Esophagus squamous epithelium (tissue), 4 donors: ENCODE measurements at regions not wholly inside any gene's neighbourhood (a gene's known extent, or its start where the extent isn't known, plus 50 kb on each side); places are given as distances from the start of the nearest gene placed in this dataset.

ENCODE experiments used
- POLR2A ChIP-seq, 4 donors: fragments of 450-650 bp; IDR thresholded peaks; one replicate each; pipeline ENCODE4 v1.6.1; 2017; ENCODE audit warnings: antibody characterized with exemption in 4 of 4, mild to moderate bottlenecking in 4 of 4, moderate library complexity in 3 of 4
- TF ChIP-seq, protein P1 (sequence below), 6 experiments: fragments of 450-650 bp in 4 of 6; fragments of 200-600 bp in 2 of 6; sonication (generic) in 2 of 6; IDR thresholded peaks; one replicate each; pipeline ENCODE4 v1.5.1; 2016 to 2019; ENCODE audit warnings: antibody characterized with exemption in 6 of 6, mild to moderate bottlenecking in 4 of 6, moderate library complexity in 4 of 6

DNA sequence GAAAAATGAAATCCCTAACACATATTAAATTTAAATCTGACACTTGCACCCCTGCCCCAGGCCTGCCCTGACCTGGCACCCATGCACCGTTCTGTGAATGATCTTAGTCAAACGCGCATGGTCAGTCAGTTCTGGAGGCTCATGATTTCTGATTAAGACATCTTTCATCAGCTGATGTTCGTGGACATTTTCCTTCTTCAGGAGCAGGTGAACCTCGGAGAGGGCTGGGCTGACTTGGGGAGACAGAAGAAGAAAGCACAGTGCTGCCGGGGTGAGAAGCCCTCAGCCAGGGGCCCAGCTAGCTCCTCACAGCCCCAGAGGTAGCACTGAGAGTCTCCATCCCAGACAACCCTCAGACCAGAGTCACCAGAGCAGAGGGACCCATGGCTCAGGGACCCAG lies 134.5 kb upstream of the AJAP1 start:
- no peak for TF ChIP-seq POLR2A (IDR thresholded peaks at IDR 0.05)
- TF ChIP-seq, protein P1, sequence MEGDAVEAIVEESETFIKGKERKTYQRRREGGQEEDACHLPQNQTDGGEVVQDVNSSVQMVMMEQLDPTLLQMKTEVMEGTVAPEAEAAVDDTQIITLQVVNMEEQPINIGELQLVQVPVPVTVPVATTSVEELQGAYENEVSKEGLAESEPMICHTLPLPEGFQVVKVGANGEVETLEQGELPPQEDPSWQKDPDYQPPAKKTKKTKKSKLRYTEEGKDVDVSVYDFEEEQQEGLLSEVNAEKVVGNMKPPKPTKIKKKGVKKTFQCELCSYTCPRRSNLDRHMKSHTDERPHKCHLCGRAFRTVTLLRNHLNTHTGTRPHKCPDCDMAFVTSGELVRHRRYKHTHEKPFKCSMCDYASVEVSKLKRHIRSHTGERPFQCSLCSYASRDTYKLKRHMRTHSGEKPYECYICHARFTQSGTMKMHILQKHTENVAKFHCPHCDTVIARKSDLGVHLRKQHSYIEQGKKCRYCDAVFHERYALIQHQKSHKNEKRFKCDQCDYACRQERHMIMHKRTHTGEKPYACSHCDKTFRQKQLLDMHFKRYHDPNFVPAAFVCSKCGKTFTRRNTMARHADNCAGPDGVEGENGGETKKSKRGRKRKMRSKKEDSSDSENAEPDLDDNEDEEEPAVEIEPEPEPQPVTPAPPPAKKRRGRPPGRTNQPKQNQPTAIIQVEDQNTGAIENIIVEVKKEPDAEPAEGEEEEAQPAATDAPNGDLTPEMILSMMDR (IDR thresholded peaks at IDR 0.05) = no peak
